ENCODE measurements at regions not wholly inside any gene's neighbourhood (a gene's known extent, or its start where the extent isn't known, plus 50 kb on each side); places are given as distances from the start of the nearest gene placed in this dataset.
"Not testable (repeated sequence)": the region's sequence is repeated elsewhere in the genome, so short reads cannot be mapped to it uniquely, and the experiment has no call there.

GRCh38 chr3:150336363-150336762 lies 71.7 kb upstream of the TSC22D2 start:
- not testable (repeated sequence) for H3K36me3 Mint-ChIP-seq (ENCODE audit: insufficient read depth); H3K4me3 Mint-ChIP-seq; H3K9me3 Mint-ChIP-seq; H3K4me1 Mint-ChIP-seq (ENCODE audit: low read depth); DNase-seq; ATAC-seq
- peaks cover 14% of the 10 kb centered on the region for H3K27me3 Mint-ChIP-seq (ENCODE audit: low read depth)

- no peak for ATAC-seq
- H3K9me3 Mint-ChIP-seq = peaks cover 5% of the 10 kb centered on the region
Measured at GRCh38 chr3:150335631-150336030, 72.5 kb upstream of the TSC22D2 start.

GRCh38 chr3:150334974-150335373 lies 73.1 kb upstream of the TSC22D2 start:
- Mint-ChIP-seq H3K4me1 (ENCODE audit: low read depth) (no peaks in the 10 kb centered on the region), H3K9me3 (peaks cover 5% of the 10 kb centered on the region), H3K27me3 (ENCODE audit: low read depth) (peaks cover 11% of the 10 kb centered on the region), H3K4me3 (no peak overlapping the region), H3K36me3 (ENCODE audit: insufficient read depth) (no peaks in the 10 kb centered on the region)
- no peak for DNase-seq
- ATAC-seq = no peak

More at GRCh38 chr3:150335631-150336030, 72.5 kb upstream of the TSC22D2 start:
- H3K4me1 Mint-ChIP-seq (ENCODE audit: low read depth) = no peaks in the 10 kb centered on the region
- no peak for DNase-seq
- H3K36me3 Mint-ChIP-seq (ENCODE audit: insufficient read depth) = no peaks in the 10 kb centered on the region
- H3K4me3 Mint-ChIP-seq = no peak overlapping the region
- peaks cover 14% of the 10 kb centered on the region for H3K27me3 Mint-ChIP-seq (ENCODE audit: low read depth)

GRCh38 chr3:150333477-150333876 lies 74.6 kb upstream of the TSC22D2 start:
- no peak for DNase-seq
- Mint-ChIP-seq H3K4me1 (ENCODE audit: low read depth) (peaks cover 1% of the 10 kb centered on the region), H3K36me3 (ENCODE audit: insufficient read depth) (no peaks in the 10 kb centered on the region), H3K27me3 (ENCODE audit: low read depth) (peaks cover 12% of the 10 kb centered on the region), H3K9me3 (peaks cover 5% of the 10 kb centered on the region), H3K4me3 (no peak overlapping the region)
- ATAC-seq = no peak

- Mint-ChIP-seq H3K4me1 (ENCODE audit: low read depth) (peaks cover 1% of the 10 kb centered on the region), H3K36me3 (ENCODE audit: insufficient read depth) (no peaks in the 10 kb centered on the region), H3K27me3 (ENCODE audit: low read depth) (peaks cover 15% of the 10 kb centered on the region), H3K9me3 (no peaks in the 10 kb centered on the region), H3K4me3 (no peak overlapping the region)
- no peak for ATAC-seq
- DNase-seq = no peak
Measured at GRCh38 chr3:150331978-150332568, 76.0 kb upstream of the TSC22D2 start.

GRCh38 chr3:150330872-150331271 lies 77.2 kb upstream of the TSC22D2 start:
- ATAC-seq = no peak
- no peak for DNase-seq
- Mint-ChIP-seq H3K36me3 (ENCODE audit: insufficient read depth) (no peaks in the 10 kb centered on the region), H3K27me3 (ENCODE audit: low read depth) (peaks cover 9% of the 10 kb centered on the region), H3K9me3 (no peaks in the 10 kb centered on the region), H3K4me1 (ENCODE audit: low read depth) (peaks cover 1% of the 10 kb centered on the region), H3K4me3 (no peak overlapping the region)

GRCh38 chr3:150330174-150330573 lies 77.9 kb upstream of the TSC22D2 start:
- Mint-ChIP-seq H3K27me3 (ENCODE audit: low read depth) (peaks cover 11% of the 10 kb centered on the region), H3K9me3 (no peaks in the 10 kb centered on the region), H3K4me3 (no peak overlapping the region), H3K36me3 (ENCODE audit: insufficient read depth) (no peaks in the 10 kb centered on the region), H3K4me1 (ENCODE audit: low read depth) (peaks cover 1% of the 10 kb centered on the region)
- DNase-seq = no peak
- ATAC-seq = no peak

GRCh38 chr3:150329408-150329807 lies 78.7 kb upstream of the TSC22D2 start:
- Mint-ChIP-seq H3K36me3 (ENCODE audit: insufficient read depth) (no peaks in the 10 kb centered on the region), H3K4me1 (ENCODE audit: low read depth) (peaks cover 1% of the 10 kb centered on the region), H3K4me3 (no peak overlapping the region), H3K27me3 (ENCODE audit: low read depth) (peaks cover 12% of the 10 kb centered on the region), H3K9me3 (no peaks in the 10 kb centered on the region)
- ATAC-seq (peak; percentile 78 to 79), DNase-seq (no peak)

GRCh38 chr3:150328654-150329040 lies 79.5 kb upstream of the TSC22D2 start:
- DNase-seq (no peak), ATAC-seq (no peak)
- H3K27me3 Mint-ChIP-seq (ENCODE audit: low read depth) = peaks cover 12% of the 10 kb centered on the region
- no peaks in the 10 kb centered on the region for H3K36me3 Mint-ChIP-seq (ENCODE audit: insufficient read depth)
- no peaks in the 10 kb centered on the region for H3K9me3 Mint-ChIP-seq
- peaks cover 1% of the 10 kb centered on the region for H3K4me1 Mint-ChIP-seq (ENCODE audit: low read depth)
- H3K4me3 Mint-ChIP-seq = no peak overlapping the region

GRCh38 chr3:150327678-150328653 lies 80.1 kb upstream of the TSC22D2 start:
- no peak for DNase-seq
- H3K4me1 Mint-ChIP-seq (ENCODE audit: low read depth) = peaks cover 1% of the 10 kb centered on the region
- H3K4me3 Mint-ChIP-seq = no peak overlapping the region
- peaks cover 12% of the 10 kb centered on the region for H3K27me3 Mint-ChIP-seq (ENCODE audit: low read depth)
- H3K36me3 Mint-ChIP-seq (ENCODE audit: insufficient read depth) = no peaks in the 10 kb centered on the region
- no peaks in the 10 kb centered on the region for H3K9me3 Mint-ChIP-seq
- no peak for ATAC-seq

- H3K27me3 Mint-ChIP-seq (ENCODE audit: low read depth) = peaks cover 12% of the 10 kb centered on the region
- H3K4me3 Mint-ChIP-seq = no peak overlapping the region
- DNase-seq (no peak), ATAC-seq (no peak)
- H3K4me1 Mint-ChIP-seq (ENCODE audit: low read depth) = peaks cover 1% of the 10 kb centered on the region
- H3K9me3 Mint-ChIP-seq = no peaks in the 10 kb centered on the region
- no peaks in the 10 kb centered on the region for H3K36me3 Mint-ChIP-seq (ENCODE audit: insufficient read depth)
Measured at GRCh38 chr3:150324788-150325187, 83.3 kb upstream of the TSC22D2 start.

GRCh38 chr3:150324245-150324644 lies 83.9 kb upstream of the TSC22D2 start:
- H3K36me3 Mint-ChIP-seq (ENCODE audit: insufficient read depth) = no peaks in the 10 kb centered on the region
- no peaks in the 10 kb centered on the region for H3K4me1 Mint-ChIP-seq (ENCODE audit: low read depth)
- H3K9me3 Mint-ChIP-seq = no peaks in the 10 kb centered on the region
- peaks cover 12% of the 10 kb centered on the region for H3K27me3 Mint-ChIP-seq (ENCODE audit: low read depth)
- ATAC-seq (no peak), DNase-seq (no peak)
- no peak overlapping the region for H3K4me3 Mint-ChIP-seq

- no peaks in the 10 kb centered on the region for H3K4me1 Mint-ChIP-seq (ENCODE audit: low read depth)
- ATAC-seq = no peak
- no peak overlapping the region for H3K4me3 Mint-ChIP-seq
- peaks cover 12% of the 10 kb centered on the region for H3K27me3 Mint-ChIP-seq (ENCODE audit: low read depth)
- no peak for DNase-seq
- no peaks in the 10 kb centered on the region for H3K36me3 Mint-ChIP-seq (ENCODE audit: insufficient read depth)
- H3K9me3 Mint-ChIP-seq = no peaks in the 10 kb centered on the region
Measured at GRCh38 chr3:150323770-150324169, 84.3 kb upstream of the TSC22D2 start.

GRCh38 chr3:150323091-150323490 lies 85.0 kb upstream of the TSC22D2 start:
- not testable (repeated sequence) for H3K4me1 Mint-ChIP-seq (ENCODE audit: low read depth); H3K36me3 Mint-ChIP-seq (ENCODE audit: insufficient read depth); H3K9me3 Mint-ChIP-seq; H3K27me3 Mint-ChIP-seq (ENCODE audit: low read depth); H3K4me3 Mint-ChIP-seq; ATAC-seq; DNase-seq

- not testable (repeated sequence) for DNase-seq; H3K4me3 Mint-ChIP-seq; H3K36me3 Mint-ChIP-seq (ENCODE audit: insufficient read depth); H3K4me1 Mint-ChIP-seq (ENCODE audit: low read depth); H3K9me3 Mint-ChIP-seq; ATAC-seq; H3K27me3 Mint-ChIP-seq (ENCODE audit: low read depth)
Measured at GRCh38 chr3:150320971-150321370, 87.1 kb upstream of the TSC22D2 start.
